Lower leg skin (tissue), 4 donors: ENCODE measurements at regions not wholly inside any gene's neighbourhood (a gene's known extent, or its start where the extent isn't known, plus 50 kb on each side); places are given as distances from the start of the nearest gene placed in this dataset.
"Not testable (repeated sequence)": the region's sequence is repeated elsewhere in the genome, so short reads cannot be mapped to it uniquely, and the experiment has no call there.

Source experiments
- DNase-seq, 2 donors: peaks; one replicate each; pipeline ENCODE4 v3.0.0-alpha.2; 2019; ENCODE audit warnings: low spot score in 2 of 2
- H3K4me3 ChIP-seq: fragments of 200-600 bp; sonication (generic); 2 replicates; pipeline ENCODE4 v1.5.1; 2017; ENCODE audit warnings: mild to moderate bottlenecking, low read depth; ENCODE audit not compliant: poor library complexity, severe bottlenecking
- POLR2A ChIP-seq, 2 donors: fragments of 450-650 bp; IDR thresholded peaks; one replicate each; pipeline ENCODE4 v1.6.1; 2016 to 2017; ENCODE audit warnings: antibody characterized with exemption in 2 of 2, mild to moderate bottlenecking in 1 of 2, moderate library complexity in 1 of 2
- WGBS, 2 donors: methylation state at CpG; one replicate each; pipeline ENCODE4 v1.1.5; 2018; 5-methylcytosine and 5-hydroxymethylcytosine counted together
- intact Hi-C: fragments of 100-400 bp; cut with DNase I; formaldehyde crosslinking; loops from one replicate; pipeline ENCODE4 v1.15.0; 2023; ENCODE audit warnings: low total_unique reads
- TF ChIP-seq, protein P1 (sequence below), 3 donors: fragments of 450-650 bp; IDR thresholded peaks; one replicate each; pipeline ENCODE4 v1.5.1; 2016; ENCODE audit warnings: antibody characterized with exemption in 3 of 3, mild to moderate bottlenecking in 3 of 3, moderate library complexity in 2 of 3

DNA sequence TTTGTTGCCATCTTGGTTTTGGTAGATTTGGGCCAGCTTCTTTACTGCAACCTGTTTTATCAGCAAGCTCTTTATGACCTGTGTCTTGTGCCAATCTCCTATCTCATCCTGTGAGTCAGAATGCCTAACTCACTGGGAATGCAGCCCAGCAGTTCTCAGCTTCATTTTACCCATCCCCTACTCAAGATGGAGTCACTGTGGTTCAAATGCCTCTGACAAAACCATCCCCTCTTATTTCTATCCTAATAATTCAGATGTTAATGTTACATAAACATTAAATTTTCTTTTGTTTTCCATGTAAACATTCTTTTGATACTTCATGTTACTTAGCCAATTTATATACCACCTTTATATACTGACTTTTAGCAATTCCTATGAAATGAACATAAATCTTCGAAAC is 746.3 kb downstream of the CDH18 start:
- intact Hi-C loops: no loop called here
- no peak overlapping the region for H3K4me3 ChIP-seq
- DNase-seq: no peak
- 74 to 90% methylated on average over 1 of the region's 1 CpG for WGBS, 2 donors
- TF ChIP-seq, protein P1, sequence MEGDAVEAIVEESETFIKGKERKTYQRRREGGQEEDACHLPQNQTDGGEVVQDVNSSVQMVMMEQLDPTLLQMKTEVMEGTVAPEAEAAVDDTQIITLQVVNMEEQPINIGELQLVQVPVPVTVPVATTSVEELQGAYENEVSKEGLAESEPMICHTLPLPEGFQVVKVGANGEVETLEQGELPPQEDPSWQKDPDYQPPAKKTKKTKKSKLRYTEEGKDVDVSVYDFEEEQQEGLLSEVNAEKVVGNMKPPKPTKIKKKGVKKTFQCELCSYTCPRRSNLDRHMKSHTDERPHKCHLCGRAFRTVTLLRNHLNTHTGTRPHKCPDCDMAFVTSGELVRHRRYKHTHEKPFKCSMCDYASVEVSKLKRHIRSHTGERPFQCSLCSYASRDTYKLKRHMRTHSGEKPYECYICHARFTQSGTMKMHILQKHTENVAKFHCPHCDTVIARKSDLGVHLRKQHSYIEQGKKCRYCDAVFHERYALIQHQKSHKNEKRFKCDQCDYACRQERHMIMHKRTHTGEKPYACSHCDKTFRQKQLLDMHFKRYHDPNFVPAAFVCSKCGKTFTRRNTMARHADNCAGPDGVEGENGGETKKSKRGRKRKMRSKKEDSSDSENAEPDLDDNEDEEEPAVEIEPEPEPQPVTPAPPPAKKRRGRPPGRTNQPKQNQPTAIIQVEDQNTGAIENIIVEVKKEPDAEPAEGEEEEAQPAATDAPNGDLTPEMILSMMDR (IDR thresholded peaks at IDR 0.05): no peak
- no peak for TF ChIP-seq POLR2A (IDR thresholded peaks at IDR 0.05)

DNA sequence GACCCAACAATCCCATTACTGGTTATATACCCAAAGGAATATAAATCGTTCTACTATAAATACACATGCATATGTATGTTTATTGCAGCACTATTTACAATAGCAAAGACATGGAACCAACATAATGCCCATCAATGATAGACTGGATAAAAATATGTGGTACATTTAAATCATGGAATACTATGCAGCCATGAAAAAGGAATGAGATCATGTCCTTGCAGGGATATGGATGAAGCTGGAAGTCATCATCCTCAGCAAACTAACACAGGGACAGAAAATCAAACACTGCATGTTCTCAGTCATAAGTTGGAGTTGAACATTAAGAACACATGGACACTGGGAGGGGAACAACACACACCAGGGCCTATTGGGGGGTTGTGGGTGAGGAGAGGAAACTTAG is 741.8 kb downstream of the CDH18 start:
- intact Hi-C loops, H3K4me3 ChIP-seq, DNase-seq: not testable (repeated sequence)
- 89 to 93% methylated on average over 1 of the region's 1 CpG for WGBS, 2 donors

DNA sequence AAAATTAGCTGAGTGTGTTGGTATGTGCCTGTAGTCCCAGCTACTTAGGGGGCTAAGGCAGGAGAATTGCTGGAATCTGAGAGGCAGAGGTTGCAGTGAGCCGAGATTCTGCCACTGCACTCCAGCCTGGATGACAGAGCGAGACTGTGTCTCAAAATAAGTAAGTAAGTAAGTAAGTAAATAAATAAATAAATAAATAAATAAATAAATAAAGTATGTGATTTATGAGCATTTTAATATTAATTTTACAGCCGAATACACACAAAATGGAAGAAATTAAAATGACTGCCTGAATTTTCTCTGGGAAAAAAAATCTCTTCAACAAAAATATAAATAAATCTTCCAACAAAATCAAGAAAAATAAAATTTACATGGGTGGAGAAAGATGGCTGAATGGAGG is 740.7 kb downstream of the CDH18 start:
- DNase-seq: no peak
- WGBS, 2 donors: 87 to 91% methylated on average over 3 of the region's 3 CpGs
- no peak overlapping the region for H3K4me3 ChIP-seq
- intact Hi-C loops: no loop called here
- no peak for TF ChIP-seq POLR2A (IDR thresholded peaks at IDR 0.05)
- TF ChIP-seq, protein P1 (IDR thresholded peaks at IDR 0.05): no peak

DNA sequence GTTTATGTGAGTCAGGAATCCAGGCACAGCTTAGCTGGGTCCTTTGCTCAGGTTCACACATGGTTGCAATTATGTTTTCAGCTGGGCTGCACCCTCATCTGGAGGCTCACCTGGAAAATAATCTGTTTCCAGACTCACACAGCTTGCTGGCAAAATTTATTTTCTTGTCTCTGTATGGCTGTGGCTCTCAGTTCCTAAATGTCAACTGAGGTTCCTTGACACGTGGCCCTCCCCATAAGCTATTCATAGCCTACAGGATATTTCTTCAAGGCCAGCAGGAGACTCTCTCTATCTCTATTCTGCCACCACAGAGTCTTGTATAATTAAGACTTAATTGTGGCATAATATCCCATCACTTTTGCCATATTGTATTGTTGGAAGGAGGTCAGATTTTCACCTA is 732.0 kb downstream of the CDH18 start:
- intact Hi-C loops: no loop called here
- 39 to 63% methylated on average over 1 of the region's 1 CpG for WGBS, 2 donors
- no peak for DNase-seq
- H3K4me3 ChIP-seq: no peak overlapping the region
- TF ChIP-seq POLR2A (IDR thresholded peaks at IDR 0.05): no peak
- TF ChIP-seq, protein P1 (IDR thresholded peaks at IDR 0.05): no peak

DNA sequence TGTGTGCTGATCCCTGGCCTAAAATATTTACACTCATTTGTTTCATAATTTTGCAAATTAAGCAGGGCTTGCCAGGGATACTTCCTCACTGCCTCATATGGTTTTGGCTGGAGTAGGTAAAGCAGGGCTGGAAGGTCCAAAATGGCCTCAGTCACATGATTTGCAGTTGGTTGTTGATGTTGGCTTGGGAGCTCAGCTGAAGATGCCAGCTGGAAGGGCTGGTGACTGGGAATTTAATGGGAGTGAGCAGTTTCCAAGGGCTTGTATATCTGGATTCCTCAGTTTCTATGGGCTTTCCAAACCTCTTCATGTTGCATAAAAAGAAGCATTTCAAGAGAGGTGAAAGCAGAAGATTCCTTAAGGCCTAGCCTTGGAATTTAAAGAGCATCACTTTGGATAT is 729.3 kb downstream of the CDH18 start:
- no peak for DNase-seq
- intact Hi-C loops: no loop called here
- TF ChIP-seq, protein P1 (IDR thresholded peaks at IDR 0.05): no peak
- TF ChIP-seq POLR2A (IDR thresholded peaks at IDR 0.05): no peak
- H3K4me3 ChIP-seq: no peak overlapping the region

DNA sequence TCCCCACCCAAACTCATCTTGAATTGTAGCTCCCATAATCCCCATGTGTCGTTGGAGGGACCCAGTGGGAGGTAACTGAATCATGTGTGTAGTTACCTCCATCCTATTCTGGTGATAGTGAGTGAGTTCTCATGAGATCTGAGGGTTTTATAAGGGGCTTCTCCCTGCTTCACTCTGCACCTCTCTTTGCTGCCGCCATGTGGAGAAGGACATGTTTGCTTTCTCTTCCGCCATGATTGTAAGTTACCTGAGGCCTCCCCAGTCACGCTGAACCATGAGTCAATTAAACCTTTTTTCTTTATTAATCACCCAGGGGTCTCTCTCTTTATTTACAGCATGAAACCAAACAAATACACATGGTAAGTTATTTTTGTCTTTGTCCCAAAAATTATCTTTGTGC is 726.1 kb downstream of the CDH18 start:
- no peak for TF ChIP-seq POLR2A (IDR thresholded peaks at IDR 0.05)
- TF ChIP-seq, protein P1 (IDR thresholded peaks at IDR 0.05): no peak
- intact Hi-C loops: no loop called here
- no peak overlapping the region for H3K4me3 ChIP-seq
- WGBS, 2 donors: 95 to 98% methylated on average over 4 of the region's 4 CpGs
- no peak for DNase-seq
